Choroid plexus epithelial cell (primary cell): ENCODE measurements at regions not wholly inside any gene's neighbourhood (a gene's known extent, or its start where the extent isn't known, plus 50 kb on each side); places are given as distances from the start of the nearest gene placed in this dataset.

Source experiments
- DNase-seq: peaks from one replicate; pipeline ENCODE4 v3.0.0-alpha.2; 2010; ENCODE audit warnings: low read depth
- H3K4me3 ChIP-seq: 2 replicates; pipeline ENCODE4 v1.5.1; 2011; ENCODE audit warnings: low read depth, mild to moderate bottlenecking, control low read depth, low read length, moderate library complexity
- CTCF ChIP-seq: conservative IDR thresholded peaks from 2 replicates; pipeline ENCODE4 v1.5.1; 2011; ENCODE audit warnings: low read depth, mild to moderate bottlenecking, control low read depth, inconsistent platforms, low read length, moderate library complexity

DNA sequence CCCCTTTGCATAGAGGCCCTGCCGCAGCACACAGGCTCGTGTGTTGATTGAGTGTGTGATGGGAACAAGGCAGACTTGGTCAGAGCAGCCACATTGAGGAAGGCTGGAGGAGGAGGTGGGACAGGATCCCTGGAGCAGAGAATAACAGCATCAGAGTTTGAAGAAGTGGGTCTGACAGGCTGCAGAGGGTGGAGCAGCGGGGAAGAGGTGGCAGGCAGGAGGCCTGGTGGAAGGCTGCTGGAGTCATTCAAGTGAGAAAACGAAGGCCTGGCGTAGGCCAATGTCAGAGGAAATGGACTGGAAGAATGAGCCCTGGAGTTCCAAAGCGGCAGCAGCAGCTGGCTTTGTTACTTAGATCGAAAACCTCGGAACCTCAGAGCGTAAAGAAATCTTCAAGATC is 115.0 kb upstream of the GRIK3 start:
- no peak overlapping the region for H3K4me3 ChIP-seq
- DNase-seq = no peak
- no peak for TF ChIP-seq CTCF

- H3K4me3 ChIP-seq = no peak overlapping the region
- TF ChIP-seq CTCF = no peak
- DNase-seq = no peak
Measured at GRCh38 chr1:37150986-37151385, 116.7 kb upstream of the GRIK3 start.

GRCh38 chr1:37151789-37152188 is 117.5 kb upstream of the GRIK3 start:
- no peak overlapping the region for H3K4me3 ChIP-seq
- DNase-seq = no peak
- no peak for TF ChIP-seq CTCF

- TF ChIP-seq CTCF = no peak
Measured at GRCh38 chr1:37152491-37152890, 118.2 kb upstream of the GRIK3 start.

GRCh38 chr1:37153116-37154100 is 119.1 kb upstream of the GRIK3 start:
- no peak for DNase-seq
- H3K4me3 ChIP-seq = no peak overlapping the region

More at GRCh38 chr1:37152491-37152890, 118.2 kb upstream of the GRIK3 start:
- DNase-seq = no peak
- H3K4me3 ChIP-seq = no peak overlapping the region

GRCh38 chr1:37156646-37157045 is 122.3 kb upstream of the GRIK3 start:
- no peak for DNase-seq
- no peak for TF ChIP-seq CTCF
- no peak overlapping the region for H3K4me3 ChIP-seq

More at GRCh38 chr1:37153116-37154100, 119.1 kb upstream of the GRIK3 start:
- no peak for TF ChIP-seq CTCF

GRCh38 chr1:37157634-37158033 is 123.3 kb upstream of the GRIK3 start:
- H3K4me3 ChIP-seq = no peak overlapping the region
- no peak for TF ChIP-seq CTCF
- no peak for DNase-seq
